ENCODE measurements at regions not wholly inside any gene's neighbourhood (a gene's known extent, or its start where the extent isn't known, plus 50 kb on each side); places are given as distances from the start of the nearest gene placed in this dataset.
"Not testable (repeated sequence)": the region's sequence is repeated elsewhere in the genome, so short reads cannot be mapped to it uniquely, and the experiment has no call there.

DNA sequence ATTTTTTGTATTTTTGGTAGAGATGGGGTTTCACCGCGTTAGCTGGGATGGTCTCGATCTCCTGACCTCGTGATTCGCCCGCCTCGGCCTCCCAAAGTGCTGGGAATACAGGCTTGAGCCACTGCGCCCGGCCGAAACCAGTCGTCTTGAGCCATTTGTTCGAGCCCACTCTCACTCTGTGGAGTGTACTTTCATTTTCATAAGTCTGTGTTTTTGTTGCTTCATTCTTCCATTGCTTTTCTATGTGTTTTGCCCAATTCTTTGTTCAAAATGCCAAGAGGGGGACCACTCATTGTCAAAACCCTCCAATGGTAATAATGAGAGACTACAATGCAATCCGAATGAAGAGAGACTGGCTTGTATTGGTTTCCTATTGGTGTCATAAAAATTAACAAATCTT, 1545.5 kb upstream of the DDX18 start:
- ATAC-seq: no peak
- no peak for DNase-seq
- Histone ChIP-seq H3K36me3 (no peaks in the 10 kb centered on the region), H3K27ac (no peak overlapping the region), H3K9me3 (no peaks in the 10 kb centered on the region), H3K4me3 (no peak overlapping the region), H3K27me3 (no peaks in the 10 kb centered on the region), H3K4me1 (no peaks in the 10 kb centered on the region)
- intact Hi-C loops (cut with DNase I; ENCODE audit: low total_unique reads) (no loop called here), in situ Hi-C loops (cut with MboI; ENCODE audit: low sequenced_read_pairs in 4 of 4) (no loop called here)
- no peak for TF ChIP-seq POLR2A (IDR thresholded peaks at IDR 0.05)
- TF ChIP-seq, protein P1, sequence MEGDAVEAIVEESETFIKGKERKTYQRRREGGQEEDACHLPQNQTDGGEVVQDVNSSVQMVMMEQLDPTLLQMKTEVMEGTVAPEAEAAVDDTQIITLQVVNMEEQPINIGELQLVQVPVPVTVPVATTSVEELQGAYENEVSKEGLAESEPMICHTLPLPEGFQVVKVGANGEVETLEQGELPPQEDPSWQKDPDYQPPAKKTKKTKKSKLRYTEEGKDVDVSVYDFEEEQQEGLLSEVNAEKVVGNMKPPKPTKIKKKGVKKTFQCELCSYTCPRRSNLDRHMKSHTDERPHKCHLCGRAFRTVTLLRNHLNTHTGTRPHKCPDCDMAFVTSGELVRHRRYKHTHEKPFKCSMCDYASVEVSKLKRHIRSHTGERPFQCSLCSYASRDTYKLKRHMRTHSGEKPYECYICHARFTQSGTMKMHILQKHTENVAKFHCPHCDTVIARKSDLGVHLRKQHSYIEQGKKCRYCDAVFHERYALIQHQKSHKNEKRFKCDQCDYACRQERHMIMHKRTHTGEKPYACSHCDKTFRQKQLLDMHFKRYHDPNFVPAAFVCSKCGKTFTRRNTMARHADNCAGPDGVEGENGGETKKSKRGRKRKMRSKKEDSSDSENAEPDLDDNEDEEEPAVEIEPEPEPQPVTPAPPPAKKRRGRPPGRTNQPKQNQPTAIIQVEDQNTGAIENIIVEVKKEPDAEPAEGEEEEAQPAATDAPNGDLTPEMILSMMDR (IDR thresholded peaks at IDR 0.05 in 4 of 5, conservative IDR thresholded peaks at IDR 0.05 in 1 of 5): no peak

DNA sequence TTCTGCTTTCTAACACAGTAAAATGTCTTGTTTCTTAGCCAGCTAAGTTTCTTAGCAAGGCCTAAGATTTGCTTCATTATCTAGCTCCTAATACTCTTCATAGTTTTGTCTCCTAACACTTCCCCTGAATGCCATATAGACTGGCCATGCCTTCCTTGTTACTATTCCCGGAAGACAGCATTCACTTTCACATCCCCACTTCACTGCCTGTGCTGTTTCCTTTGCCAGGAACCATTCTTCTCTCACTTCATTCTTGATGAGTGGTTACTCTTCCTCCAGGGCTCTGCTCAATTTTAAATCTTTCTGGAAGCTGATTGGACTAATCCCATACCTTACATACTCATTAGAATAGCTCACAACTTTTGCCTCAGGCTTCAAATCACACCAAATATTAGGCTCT, 1510.2 kb upstream of the DDX18 start:
- Histone ChIP-seq H3K9me3 (no peaks in the 10 kb centered on the region), H3K36me3 (no peaks in the 10 kb centered on the region), H3K27me3 (no peaks in the 10 kb centered on the region), H3K4me1 (no peaks in the 10 kb centered on the region), H3K4me3 (no peak overlapping the region), H3K27ac (no peak overlapping the region)
- intact Hi-C loops (cut with DNase I; ENCODE audit: low total_unique reads): no loop called here
- in situ Hi-C loops (cut with MboI; ENCODE audit: low sequenced_read_pairs in 4 of 4): no loop called here
- DNase-seq (no peak), ATAC-seq (no peak)
- TF ChIP-seq POLR2A (IDR thresholded peaks at IDR 0.05): no peak
- TF ChIP-seq, protein P1 (IDR thresholded peaks at IDR 0.05 in 4 of 5, conservative IDR thresholded peaks at IDR 0.05 in 1 of 5): no peak

DNA sequence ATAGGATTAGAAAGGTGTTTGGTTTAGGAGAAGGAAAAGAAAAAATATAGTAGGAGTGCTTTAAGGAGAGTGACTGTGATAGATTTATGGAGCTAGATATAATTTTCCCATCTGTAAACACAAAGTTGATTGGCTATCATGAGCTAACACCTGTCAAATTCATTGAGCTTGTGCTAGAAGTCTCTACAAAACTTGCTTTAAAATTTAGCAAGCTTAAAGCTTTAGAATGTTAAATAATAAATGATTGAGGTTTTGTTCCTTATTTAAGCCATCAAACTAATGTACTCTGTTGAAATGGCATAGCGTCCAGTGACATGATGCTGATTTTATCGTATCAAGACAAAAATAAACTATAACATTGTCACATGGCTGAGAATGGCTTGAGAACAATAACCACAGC, 1497.4 kb upstream of the DDX18 start:
- Histone ChIP-seq H3K36me3 (no peaks in the 10 kb centered on the region), H3K9me3 (no peaks in the 10 kb centered on the region), H3K27ac (no peak overlapping the region), H3K27me3 (no peaks in the 10 kb centered on the region), H3K4me1 (no peaks in the 10 kb centered on the region), H3K4me3 (no peak overlapping the region)
- TF ChIP-seq, protein P1 (IDR thresholded peaks at IDR 0.05 in 4 of 5, conservative IDR thresholded peaks at IDR 0.05 in 1 of 5): no peak
- TF ChIP-seq POLR2A (IDR thresholded peaks at IDR 0.05): no peak
- DNase-seq (no peak), ATAC-seq (no peak)
- intact Hi-C loops (cut with DNase I; ENCODE audit: low total_unique reads): no loop called here
- in situ Hi-C loops (cut with MboI; ENCODE audit: low sequenced_read_pairs in 4 of 4): no loop called here

DNA sequence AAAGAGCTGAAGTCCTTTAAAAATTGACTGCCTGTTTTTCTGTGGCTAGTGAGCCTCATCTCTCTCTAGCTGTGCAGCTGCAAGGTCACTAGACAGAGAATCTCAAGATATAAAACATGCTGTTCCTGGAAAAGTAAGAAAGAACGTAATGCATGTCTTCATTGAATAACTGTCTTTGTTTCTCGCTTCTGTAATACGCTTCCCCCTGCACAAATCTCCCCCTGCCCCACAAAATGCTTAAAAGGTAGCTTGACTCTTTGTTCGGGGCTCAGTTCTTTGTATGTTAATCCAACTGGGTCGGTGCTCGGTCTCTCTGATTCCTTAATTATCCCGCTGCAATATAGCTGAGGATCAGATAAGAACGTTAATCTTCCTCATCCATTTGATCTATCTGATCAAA, 1495.9 kb upstream of the DDX18 start:
- H3K36me3 ChIP-seq; H3K27me3 ChIP-seq; DNase-seq; H3K4me1 ChIP-seq; H3K9me3 ChIP-seq; H3K27ac ChIP-seq; in situ Hi-C loops (cut with MboI; ENCODE audit: low sequenced_read_pairs in 4 of 4); ATAC-seq; H3K4me3 ChIP-seq; intact Hi-C loops (cut with DNase I; ENCODE audit: low total_unique reads): not testable (repeated sequence)

DNA sequence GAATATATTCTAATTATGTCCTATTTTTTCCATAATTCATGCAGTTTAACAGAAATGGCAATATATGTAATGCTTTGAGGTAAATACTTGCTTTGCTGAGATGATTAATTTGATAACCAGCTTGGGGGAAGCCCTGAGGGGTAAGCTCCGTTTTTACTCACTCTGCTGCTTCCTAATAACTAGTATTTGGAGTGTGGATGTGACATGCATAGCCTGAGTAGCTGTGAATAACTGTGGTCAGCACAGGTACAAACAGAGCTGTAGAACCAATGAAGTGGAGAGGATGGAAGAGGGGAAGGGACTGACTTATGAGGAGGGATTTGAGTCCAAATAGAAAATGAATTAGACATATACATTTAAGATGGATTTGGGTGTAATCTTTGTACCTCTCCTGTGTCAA, 1495.5 kb upstream of the DDX18 start:
- H3K4me3 ChIP-seq: no peak overlapping the region
- intact Hi-C loops (cut with DNase I; ENCODE audit: low total_unique reads): no loop called here
- ATAC-seq: no peak

More for the DNA sequence above, 1495.5 kb upstream of the DDX18 start:
- DNase-seq: no peak
- Histone ChIP-seq H3K9me3 (no peaks in the 10 kb centered on the region), H3K4me1 (no peaks in the 10 kb centered on the region), H3K36me3 (no peaks in the 10 kb centered on the region), H3K27me3 (no peaks in the 10 kb centered on the region), H3K27ac (no peak overlapping the region)
- in situ Hi-C loops (cut with MboI; ENCODE audit: low sequenced_read_pairs in 4 of 4): no loop called here
- TF ChIP-seq POLR2A (IDR thresholded peaks at IDR 0.05): no peak
- TF ChIP-seq, protein P1 (IDR thresholded peaks at IDR 0.05 in 4 of 5, conservative IDR thresholded peaks at IDR 0.05 in 1 of 5): no peak
